ENCODE measurements at regions not wholly inside any gene's neighbourhood (a gene's known extent, or its start where the extent isn't known, plus 50 kb on each side); places are given as distances from the start of the nearest gene placed in this dataset.

GRCh38 chr18:78665644-78666043 lies 314.0 kb upstream of the SALL3 start:
- TF ChIP-seq POLR2A (IDR thresholded peaks at IDR 0.05) (no peak), CTCF (IDR thresholded peaks at IDR 0.05) (no peak)
